Right atrium auricular region (tissue), 2 donors: ENCODE measurements at regions not wholly inside any gene's neighbourhood (a gene's known extent, or its start where the extent isn't known, plus 50 kb on each side); places are given as distances from the start of the nearest gene placed in this dataset.

ENCODE experiments used
- DNase-seq: peaks from one replicate; pipeline ENCODE4 v3.0.0-alpha.2; 2019; ENCODE audit warnings: low spot score
- H3K27ac ChIP-seq, 2 donors: fragments of 200-600 bp; sonication (generic); 1 replicate in 1 of 2; 2 replicates in 1 of 2; pipeline ENCODE4 v1.5.1; 2016 to 2019
- H3K27me3 ChIP-seq, 2 donors: fragments of 200-600 bp; sonication (generic); one replicate each; pipeline versions ENCODE4 v1.5.1 to v1.6.0; 2017 to 2019
- H3K36me3 ChIP-seq: fragments of 200-600 bp; sonication (generic); one replicate; pipeline ENCODE4 v1.5.1; 2016
- H3K4me1 ChIP-seq, 2 donors: fragments of 200-600 bp; sonication (generic); one replicate each; pipeline versions ENCODE4 v1.5.1 to v1.6.0; 2017 to 2019
- H3K4me3 ChIP-seq, 2 donors: fragments of 200-600 bp; sonication (generic); 1 replicate in 1 of 2; 2 replicates in 1 of 2; pipeline ENCODE4 v1.5.1; 2017 to 2019; ENCODE audit warnings: mild to moderate bottlenecking in 1 of 2, moderate library complexity in 1 of 2
- H3K9me3 ChIP-seq, 2 donors: fragments of 200-600 bp; sonication (generic); one replicate each; pipeline ENCODE4 v1.5.1; 2019
- TF ChIP-seq, protein P1 (sequence below), 2 donors: fragments of 200-600 bp; sonication (generic); IDR thresholded peaks; one replicate each; pipeline ENCODE4 v1.5.1; 2019; ENCODE audit warnings: antibody characterized with exemption in 2 of 2

DNA sequence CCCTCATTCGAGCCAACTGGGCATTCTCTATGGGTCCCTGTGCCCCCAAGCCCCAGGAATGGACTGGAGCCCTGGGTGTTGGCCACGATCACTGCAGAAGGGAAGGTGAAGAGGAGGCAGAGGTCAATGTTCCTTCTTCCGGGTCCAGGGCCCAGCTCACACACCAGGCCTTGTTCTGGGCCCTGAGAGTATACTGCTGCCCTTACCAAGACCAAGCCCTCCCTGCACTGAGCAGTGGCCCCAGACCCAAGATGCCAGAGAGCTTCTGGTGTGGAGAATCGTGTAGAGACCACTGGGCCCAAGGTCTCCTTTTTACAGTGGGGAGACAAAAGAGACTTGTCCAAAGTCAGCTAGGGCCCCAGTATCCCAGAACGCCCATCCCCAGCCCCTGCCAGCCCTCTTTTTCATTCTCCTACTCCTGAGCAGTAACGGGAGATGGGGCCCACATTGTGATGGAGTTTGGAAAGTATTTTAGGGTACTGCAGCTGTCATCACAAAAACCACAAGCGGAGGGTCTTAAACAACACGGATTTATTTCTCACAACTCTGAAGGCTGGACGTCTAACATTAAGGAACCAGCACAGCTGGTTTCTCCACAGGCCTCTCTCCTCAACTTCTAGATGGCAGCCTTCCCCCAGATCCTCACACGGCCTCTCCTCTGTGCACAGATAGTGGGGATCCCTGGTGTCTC, 79.4 kb downstream of the PDGFA start:
- Histone ChIP-seq H3K4me1 (no peaks in the 10 kb centered on the region), H3K27me3 (no peaks in the 10 kb centered on the region), H3K4me3 (no peak overlapping the region), H3K9me3 (no peaks in the 10 kb centered on the region), H3K36me3 (no peaks in the 10 kb centered on the region), H3K27ac (no peak overlapping the region)
- DNase-seq, result no peak
- TF ChIP-seq, protein P1, sequence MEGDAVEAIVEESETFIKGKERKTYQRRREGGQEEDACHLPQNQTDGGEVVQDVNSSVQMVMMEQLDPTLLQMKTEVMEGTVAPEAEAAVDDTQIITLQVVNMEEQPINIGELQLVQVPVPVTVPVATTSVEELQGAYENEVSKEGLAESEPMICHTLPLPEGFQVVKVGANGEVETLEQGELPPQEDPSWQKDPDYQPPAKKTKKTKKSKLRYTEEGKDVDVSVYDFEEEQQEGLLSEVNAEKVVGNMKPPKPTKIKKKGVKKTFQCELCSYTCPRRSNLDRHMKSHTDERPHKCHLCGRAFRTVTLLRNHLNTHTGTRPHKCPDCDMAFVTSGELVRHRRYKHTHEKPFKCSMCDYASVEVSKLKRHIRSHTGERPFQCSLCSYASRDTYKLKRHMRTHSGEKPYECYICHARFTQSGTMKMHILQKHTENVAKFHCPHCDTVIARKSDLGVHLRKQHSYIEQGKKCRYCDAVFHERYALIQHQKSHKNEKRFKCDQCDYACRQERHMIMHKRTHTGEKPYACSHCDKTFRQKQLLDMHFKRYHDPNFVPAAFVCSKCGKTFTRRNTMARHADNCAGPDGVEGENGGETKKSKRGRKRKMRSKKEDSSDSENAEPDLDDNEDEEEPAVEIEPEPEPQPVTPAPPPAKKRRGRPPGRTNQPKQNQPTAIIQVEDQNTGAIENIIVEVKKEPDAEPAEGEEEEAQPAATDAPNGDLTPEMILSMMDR (IDR thresholded peaks at IDR 0.05), result no peak

DNA sequence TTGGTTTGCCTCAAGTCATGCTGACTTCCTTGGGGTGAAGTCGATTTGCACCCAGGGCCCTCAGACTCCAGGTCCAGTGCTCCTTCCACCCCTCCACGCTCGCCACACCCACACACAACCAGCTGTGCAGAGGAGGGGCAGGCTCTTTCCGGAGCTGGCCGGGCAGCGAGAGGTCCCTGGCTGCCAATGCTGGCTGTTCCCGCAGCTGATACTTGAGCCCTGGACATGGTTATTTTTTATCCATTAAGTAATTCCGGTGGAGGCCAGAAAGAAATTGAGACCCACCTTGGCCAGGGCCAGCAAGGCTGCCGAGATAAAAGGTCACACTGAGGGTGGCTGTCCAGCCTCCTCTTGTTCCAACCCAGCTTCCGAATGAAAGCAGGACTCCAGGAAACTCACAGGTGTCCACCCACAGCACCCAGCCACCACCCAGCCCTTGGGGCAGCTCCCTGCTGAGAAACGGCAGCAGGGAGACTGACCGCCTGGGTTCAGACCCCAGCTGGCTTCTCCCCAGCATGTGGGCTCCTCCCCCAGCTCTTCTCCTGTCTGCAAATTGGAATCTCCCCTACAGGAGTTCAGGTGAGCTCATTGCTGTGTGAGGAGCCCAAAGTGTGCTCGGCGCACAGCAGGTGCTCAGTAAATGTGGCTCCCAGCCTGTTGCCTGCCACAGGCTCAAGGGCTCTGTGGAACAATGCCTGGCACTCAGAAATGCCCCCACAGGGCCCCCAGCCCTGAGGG, 77.8 kb downstream of the PDGFA start:
- Histone ChIP-seq H3K36me3 (no peaks in the 10 kb centered on the region), H3K27ac (no peak overlapping the region), H3K27me3 (no peaks in the 10 kb centered on the region), H3K4me1 (no peaks in the 10 kb centered on the region), H3K9me3 (no peaks in the 10 kb centered on the region), H3K4me3 (no peak overlapping the region)
- TF ChIP-seq, protein P1 (IDR thresholded peaks at IDR 0.05), result no peak
- no peak for DNase-seq

DNA sequence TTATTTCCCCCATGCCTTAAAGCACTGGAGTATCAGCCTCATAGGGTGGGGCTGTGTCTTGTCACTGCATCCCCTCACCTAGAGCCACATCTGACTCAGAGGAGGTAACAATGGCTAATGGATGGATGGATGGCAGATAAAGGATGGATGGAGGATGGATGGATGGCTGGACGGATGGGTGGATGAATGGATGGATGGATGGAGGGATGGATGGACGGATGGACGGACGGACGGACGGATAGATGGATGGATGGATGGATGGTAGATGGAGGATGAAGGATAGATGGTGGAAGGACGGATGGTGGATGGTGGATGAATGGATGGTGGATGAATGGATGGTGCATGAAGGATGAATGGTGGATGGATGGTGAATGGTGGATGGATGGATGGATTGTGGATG, 77.2 kb downstream of the PDGFA start:
- Histone ChIP-seq H3K36me3 (no peaks in the 10 kb centered on the region), H3K4me3 (no peak overlapping the region), H3K9me3 (no peaks in the 10 kb centered on the region), H3K27me3 (no peaks in the 10 kb centered on the region), H3K27ac (no peak overlapping the region), H3K4me1 (no peaks in the 10 kb centered on the region)
- DNase-seq, result no peak
- TF ChIP-seq, protein P1 (IDR thresholded peaks at IDR 0.05), result no peak

DNA sequence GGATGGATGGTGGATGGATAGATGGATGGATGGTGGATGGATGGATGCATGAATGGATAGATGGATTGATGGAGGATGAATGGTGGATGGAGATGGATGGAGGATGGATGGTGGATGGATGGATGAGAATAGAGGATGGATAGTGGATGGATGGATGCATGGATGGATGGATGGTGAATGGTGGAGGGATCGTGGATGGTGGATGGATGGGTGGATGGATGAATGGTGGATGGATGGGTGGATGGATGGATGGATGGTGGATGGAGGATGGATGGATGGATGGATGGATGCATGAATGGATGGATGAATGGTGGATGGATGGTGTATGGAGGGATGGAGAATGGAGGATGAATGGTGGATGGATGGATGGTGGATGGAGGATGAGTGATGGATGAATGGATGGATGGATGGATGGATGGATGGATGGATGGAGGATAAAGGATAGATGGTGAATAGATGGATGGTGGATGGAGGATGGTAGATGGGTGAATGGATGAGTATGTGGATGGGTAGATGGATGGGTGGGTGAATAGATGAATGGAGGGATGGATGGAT, 76.3 kb downstream of the PDGFA start:
- Histone ChIP-seq H3K9me3 (no peaks in the 10 kb centered on the region), H3K27ac (no peak overlapping the region), H3K36me3 (no peaks in the 10 kb centered on the region), H3K27me3 (no peaks in the 10 kb centered on the region), H3K4me3 (no peak overlapping the region), H3K4me1 (no peaks in the 10 kb centered on the region)
- DNase-seq, result no peak
- TF ChIP-seq, protein P1 (IDR thresholded peaks at IDR 0.05), result no peak

DNA sequence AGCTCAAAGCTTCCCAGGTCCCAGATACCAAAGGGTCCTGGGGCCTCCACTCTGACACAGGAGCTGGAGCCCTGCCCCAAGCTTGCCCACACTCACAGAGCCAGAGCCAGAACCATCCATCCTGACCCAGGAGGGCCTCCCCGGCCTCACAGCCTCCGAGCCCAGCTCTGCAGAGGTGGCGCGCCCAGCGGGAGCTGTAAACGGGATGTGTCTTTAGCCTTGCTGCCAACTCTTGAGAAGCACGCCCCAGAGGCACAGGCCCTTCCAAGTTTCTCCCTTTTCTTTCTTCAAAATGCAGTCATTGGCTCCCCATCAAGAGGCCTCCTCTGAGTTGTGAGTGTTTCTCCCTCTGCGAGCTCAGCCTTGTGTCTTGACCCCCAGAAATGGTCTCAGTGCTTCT, 75.0 kb downstream of the PDGFA start:
- no peaks in the 10 kb centered on the region for H3K27me3 ChIP-seq
- no peak overlapping the region for H3K4me3 ChIP-seq
- H3K4me1 ChIP-seq, result no peaks in the 10 kb centered on the region
- H3K9me3 ChIP-seq, result no peaks in the 10 kb centered on the region
- no peak overlapping the region for H3K27ac ChIP-seq
- TF ChIP-seq, protein P1 (IDR thresholded peaks at IDR 0.05), result no peak
- no peaks in the 10 kb centered on the region for H3K36me3 ChIP-seq
- no peak for DNase-seq
